ENCODE measurements at regions not wholly inside any gene's neighbourhood (a gene's known extent, or its start where the extent isn't known, plus 50 kb on each side); places are given as distances from the start of the nearest gene placed in this dataset.
"Not testable (repeated sequence)": the region's sequence is repeated elsewhere in the genome, so short reads cannot be mapped to it uniquely, and the experiment has no call there.

- H3K4me3 ChIP-seq (ENCODE audit: control insufficient read depth in 2 of 3, extremely low read depth in 1 of 3, insufficient read depth in 2 of 3, low read depth in 1 of 3, low read length in 3 of 3); H3K4me1 ChIP-seq (ENCODE audit: control insufficient read depth, extremely low read depth, insufficient read depth, low read length); H4K20me1 ChIP-seq (ENCODE audit: control insufficient read depth, extremely low read depth, insufficient read depth, low read length); H3K9me1 ChIP-seq (ENCODE audit: control insufficient read depth, extremely low read depth, insufficient read depth, low read length); H2AFZ ChIP-seq (ENCODE audit: control insufficient read depth, low read length); H3K27me3 ChIP-seq (ENCODE audit: control insufficient read depth, extremely low read depth, insufficient read depth, low read length); H3K4me2 ChIP-seq (ENCODE audit: control insufficient read depth, extremely low read depth, insufficient read depth, low read depth, low read length); H3K9ac ChIP-seq (ENCODE audit: control insufficient read depth, extremely low read depth, insufficient read depth, low read length); dilution Hi-C loops (cut with MboI; ENCODE audit: extremely low pct_ligation_motif_present, low sequenced_read_pairs); DNase-seq (ENCODE audit: low read depth, low spot score); H3K9me3 ChIP-seq (ENCODE audit: control insufficient read depth, low read depth, low read length); H3K79me2 ChIP-seq (ENCODE audit: control insufficient read depth, insufficient read depth, low read length); FAIRE-seq; H3K36me3 ChIP-seq (ENCODE audit: control insufficient read depth in 2 of 2, extremely low read depth in 1 of 2, insufficient read depth in 2 of 2, low read length in 2 of 2); H3K27ac ChIP-seq (ENCODE audit: control insufficient read depth, insufficient read depth, low read length): not testable (repeated sequence)
Measured at GRCh38 chr17:15864061-15864460, 80.9 kb upstream of the ADORA2B start.

GRCh38 chr17:15864472-15864871 is 80.5 kb upstream of the ADORA2B start:
- H3K27me3 ChIP-seq (ENCODE audit: control insufficient read depth, extremely low read depth, insufficient read depth, low read length); H3K4me1 ChIP-seq (ENCODE audit: control insufficient read depth, extremely low read depth, insufficient read depth, low read length); H4K20me1 ChIP-seq (ENCODE audit: control insufficient read depth, extremely low read depth, insufficient read depth, low read length); H3K9me1 ChIP-seq (ENCODE audit: control insufficient read depth, extremely low read depth, insufficient read depth, low read length); H2AFZ ChIP-seq (ENCODE audit: control insufficient read depth, low read length); dilution Hi-C loops (cut with MboI; ENCODE audit: extremely low pct_ligation_motif_present, low sequenced_read_pairs); H3K4me2 ChIP-seq (ENCODE audit: control insufficient read depth, extremely low read depth, insufficient read depth, low read depth, low read length); H3K36me3 ChIP-seq (ENCODE audit: control insufficient read depth in 2 of 2, extremely low read depth in 1 of 2, insufficient read depth in 2 of 2, low read length in 2 of 2); FAIRE-seq; H3K79me2 ChIP-seq (ENCODE audit: control insufficient read depth, insufficient read depth, low read length); H3K27ac ChIP-seq (ENCODE audit: control insufficient read depth, insufficient read depth, low read length); DNase-seq (ENCODE audit: low read depth, low spot score); H3K9me3 ChIP-seq (ENCODE audit: control insufficient read depth, low read depth, low read length); H3K4me3 ChIP-seq (ENCODE audit: control insufficient read depth in 2 of 3, extremely low read depth in 1 of 3, insufficient read depth in 2 of 3, low read depth in 1 of 3, low read length in 3 of 3); H3K9ac ChIP-seq (ENCODE audit: control insufficient read depth, extremely low read depth, insufficient read depth, low read length): not testable (repeated sequence)

GRCh38 chr17:15866015-15866414 is 78.9 kb upstream of the ADORA2B start:
- H3K79me2 ChIP-seq (ENCODE audit: control insufficient read depth, insufficient read depth, low read length); H3K9ac ChIP-seq (ENCODE audit: control insufficient read depth, extremely low read depth, insufficient read depth, low read length); FAIRE-seq; dilution Hi-C loops (cut with MboI; ENCODE audit: extremely low pct_ligation_motif_present, low sequenced_read_pairs); H3K9me3 ChIP-seq (ENCODE audit: control insufficient read depth, low read depth, low read length); H3K4me3 ChIP-seq (ENCODE audit: control insufficient read depth in 2 of 3, extremely low read depth in 1 of 3, insufficient read depth in 2 of 3, low read depth in 1 of 3, low read length in 3 of 3); H3K4me1 ChIP-seq (ENCODE audit: control insufficient read depth, extremely low read depth, insufficient read depth, low read length); H3K9me1 ChIP-seq (ENCODE audit: control insufficient read depth, extremely low read depth, insufficient read depth, low read length); H3K36me3 ChIP-seq (ENCODE audit: control insufficient read depth in 2 of 2, extremely low read depth in 1 of 2, insufficient read depth in 2 of 2, low read length in 2 of 2); H4K20me1 ChIP-seq (ENCODE audit: control insufficient read depth, extremely low read depth, insufficient read depth, low read length); H2AFZ ChIP-seq (ENCODE audit: control insufficient read depth, low read length); H3K27me3 ChIP-seq (ENCODE audit: control insufficient read depth, extremely low read depth, insufficient read depth, low read length); DNase-seq (ENCODE audit: low read depth, low spot score); H3K27ac ChIP-seq (ENCODE audit: control insufficient read depth, insufficient read depth, low read length); H3K4me2 ChIP-seq (ENCODE audit: control insufficient read depth, extremely low read depth, insufficient read depth, low read depth, low read length): not testable (repeated sequence)

- H2AFZ ChIP-seq (ENCODE audit: control insufficient read depth, low read length); H4K20me1 ChIP-seq (ENCODE audit: control insufficient read depth, extremely low read depth, insufficient read depth, low read length); H3K79me2 ChIP-seq (ENCODE audit: control insufficient read depth, insufficient read depth, low read length); dilution Hi-C loops (cut with MboI; ENCODE audit: extremely low pct_ligation_motif_present, low sequenced_read_pairs); H3K4me1 ChIP-seq (ENCODE audit: control insufficient read depth, extremely low read depth, insufficient read depth, low read length); H3K4me2 ChIP-seq (ENCODE audit: control insufficient read depth, extremely low read depth, insufficient read depth, low read depth, low read length); DNase-seq (ENCODE audit: low read depth, low spot score); H3K27me3 ChIP-seq (ENCODE audit: control insufficient read depth, extremely low read depth, insufficient read depth, low read length); H3K9me1 ChIP-seq (ENCODE audit: control insufficient read depth, extremely low read depth, insufficient read depth, low read length); H3K36me3 ChIP-seq (ENCODE audit: control insufficient read depth in 2 of 2, extremely low read depth in 1 of 2, insufficient read depth in 2 of 2, low read length in 2 of 2); H3K27ac ChIP-seq (ENCODE audit: control insufficient read depth, insufficient read depth, low read length); FAIRE-seq; H3K9me3 ChIP-seq (ENCODE audit: control insufficient read depth, low read depth, low read length); H3K4me3 ChIP-seq (ENCODE audit: control insufficient read depth in 2 of 3, extremely low read depth in 1 of 3, insufficient read depth in 2 of 3, low read depth in 1 of 3, low read length in 3 of 3); H3K9ac ChIP-seq (ENCODE audit: control insufficient read depth, extremely low read depth, insufficient read depth, low read length): not testable (repeated sequence)
Measured at GRCh38 chr17:15867331-15867730, 77.6 kb upstream of the ADORA2B start.

GRCh38 chr17:15869868-15870267 is 75.1 kb upstream of the ADORA2B start:
- DNase-seq (ENCODE audit: low read depth, low spot score); H3K9ac ChIP-seq (ENCODE audit: control insufficient read depth, extremely low read depth, insufficient read depth, low read length); H3K36me3 ChIP-seq (ENCODE audit: control insufficient read depth in 2 of 2, extremely low read depth in 1 of 2, insufficient read depth in 2 of 2, low read length in 2 of 2); dilution Hi-C loops (cut with MboI; ENCODE audit: extremely low pct_ligation_motif_present, low sequenced_read_pairs); H3K4me3 ChIP-seq (ENCODE audit: control insufficient read depth in 2 of 3, extremely low read depth in 1 of 3, insufficient read depth in 2 of 3, low read depth in 1 of 3, low read length in 3 of 3); H4K20me1 ChIP-seq (ENCODE audit: control insufficient read depth, extremely low read depth, insufficient read depth, low read length); H3K9me3 ChIP-seq (ENCODE audit: control insufficient read depth, low read depth, low read length); H3K27ac ChIP-seq (ENCODE audit: control insufficient read depth, insufficient read depth, low read length); H3K4me1 ChIP-seq (ENCODE audit: control insufficient read depth, extremely low read depth, insufficient read depth, low read length); FAIRE-seq; H2AFZ ChIP-seq (ENCODE audit: control insufficient read depth, low read length); H3K79me2 ChIP-seq (ENCODE audit: control insufficient read depth, insufficient read depth, low read length); H3K9me1 ChIP-seq (ENCODE audit: control insufficient read depth, extremely low read depth, insufficient read depth, low read length); H3K27me3 ChIP-seq (ENCODE audit: control insufficient read depth, extremely low read depth, insufficient read depth, low read length); H3K4me2 ChIP-seq (ENCODE audit: control insufficient read depth, extremely low read depth, insufficient read depth, low read depth, low read length): not testable (repeated sequence)
